K562 (cell line): ENCODE measurements at regions not wholly inside any gene's neighbourhood (a gene's known extent, or its start where the extent isn't known, plus 50 kb on each side); places are given as distances from the start of the nearest gene placed in this dataset.

Source experiments
- CBX2 ChIP-seq: fragments of 200-600 bp; sonication (generic); IDR thresholded peaks from one replicate; pipeline ENCODE4 v1.6.1; 2012; ENCODE audit warnings: mild to moderate bottlenecking, low read length, inconsistent platforms; ENCODE audit not compliant: insufficient read depth, poor library complexity, severe bottlenecking
- CEBPB ChIP-seq: fragments of 450-650 bp; IDR thresholded peaks from 2 replicates; pipeline ENCODE4 v1.6.1; 2016; ENCODE audit warnings: missing genetic modification characterization, missing compliant biosample characterization
- IFI16 ChIP-seq: fragments of 250-450 bp; sonication (Bioruptor Pico); IDR thresholded peaks from 2 replicates; pipeline ENCODE4 v2.1.2; 2022; ENCODE audit warnings: mild to moderate bottlenecking, inconsistent platforms
- KLF6 ChIP-seq: fragments of 250-450 bp; sonication (Bioruptor Pico); IDR thresholded peaks from 2 replicates; pipeline ENCODE4 v1.4.0; 2020; ENCODE audit warnings: mild to moderate bottlenecking, moderate library complexity, borderline replicate concordance
- MEF2D ChIP-seq: conservative IDR thresholded peaks from 2 replicates; pipeline ENCODE4 v1.6.1; 2016; ENCODE audit warnings: low read depth, missing genetic modification characterization, missing compliant biosample characterization
- MTA3 ChIP-seq: fragments of 450-650 bp; formaldehyde crosslinking; IDR thresholded peaks from 2 replicates; pipeline ENCODE4 v1.6.1; 2017; ENCODE audit warnings: mild to moderate bottlenecking, borderline replicate concordance
- POLR2A ChIP-seq: fragments of 450-650 bp; conservative IDR thresholded peaks from 2 replicates; pipeline ENCODE4 v1.6.1; 2016
- RBFOX2 ChIP-seq: fragments of 200-400 bp; formaldehyde crosslinking; IDR thresholded peaks from 2 replicates; pipeline ENCODE4 v1.6.1; 2017; ENCODE audit warnings: low read depth, mild to moderate bottlenecking, low read length, moderate library complexity
- ZBTB7A ChIP-seq: IDR thresholded peaks from 2 replicates; pipeline ENCODE4 v1.6.1; 2011; ENCODE audit warnings: low read depth, mild to moderate bottlenecking, low read length, moderate library complexity, borderline replicate concordance; ENCODE audit not compliant: control insufficient read depth
- ZBTB8A ChIP-seq: fragments of 450-650 bp; IDR thresholded peaks from 2 replicates; pipeline ENCODE4 v1.6.1; 2018; ENCODE audit warnings: mild to moderate bottlenecking, moderate library complexity; ENCODE audit not compliant: partially characterized antibody

DNA sequence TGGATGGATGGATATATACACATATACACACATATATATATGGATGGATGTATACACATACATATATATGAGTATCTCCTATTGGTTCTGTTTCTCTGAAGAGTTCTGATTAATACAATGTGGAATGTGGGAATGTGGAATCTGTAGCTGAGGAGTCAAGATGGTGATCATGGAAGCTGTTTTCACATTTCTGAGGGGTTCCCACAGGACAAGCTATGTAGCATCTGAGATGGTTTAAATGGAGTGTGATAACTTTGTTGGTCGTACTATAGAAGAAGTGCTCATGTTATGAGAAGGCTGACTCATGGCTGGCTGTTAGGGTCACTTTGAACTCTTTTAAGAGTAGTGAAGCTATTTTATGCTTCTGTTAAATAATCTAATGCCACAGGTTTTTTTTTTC lies 279.7 kb downstream of the MEIS1 start:
- TF ChIP-seq ZBTB8A = no peak
- TF ChIP-seq MEF2D (tag) = no peak
- TF ChIP-seq RBFOX2 = no peak
- no peak for TF ChIP-seq CBX2
- TF ChIP-seq IFI16 = no peak
- no peak for TF ChIP-seq CEBPB
- TF ChIP-seq POLR2A = no peak
- no peak for TF ChIP-seq KLF6
- no peak for TF ChIP-seq ZBTB7A
- TF ChIP-seq MTA3 = no peak
